Peyer's patch (tissue), 4 donors: ENCODE measurements at regions not wholly inside any gene's neighbourhood (a gene's known extent, or its start where the extent isn't known, plus 50 kb on each side); places are given as distances from the start of the nearest gene placed in this dataset.

Source experiments
- CTCF ChIP-seq, 6 experiments: fragments of 450-650 bp in 4 of 6; fragments of 200-600 bp in 2 of 6; sonication (generic) in 1 of 6; IDR thresholded peaks; one replicate each; pipeline ENCODE4 v1.5.1; 2017 to 2019; ENCODE audit warnings: antibody characterized with exemption in 6 of 6, mild to moderate bottlenecking in 3 of 6, moderate library complexity in 1 of 6
- POLR2A ChIP-seq, 2 donors: fragments of 450-650 bp; IDR thresholded peaks; one replicate each; pipeline ENCODE4 v1.5.1; 2017; ENCODE audit warnings: antibody characterized with exemption in 2 of 2, mild to moderate bottlenecking in 2 of 2, moderate library complexity in 2 of 2

DNA sequence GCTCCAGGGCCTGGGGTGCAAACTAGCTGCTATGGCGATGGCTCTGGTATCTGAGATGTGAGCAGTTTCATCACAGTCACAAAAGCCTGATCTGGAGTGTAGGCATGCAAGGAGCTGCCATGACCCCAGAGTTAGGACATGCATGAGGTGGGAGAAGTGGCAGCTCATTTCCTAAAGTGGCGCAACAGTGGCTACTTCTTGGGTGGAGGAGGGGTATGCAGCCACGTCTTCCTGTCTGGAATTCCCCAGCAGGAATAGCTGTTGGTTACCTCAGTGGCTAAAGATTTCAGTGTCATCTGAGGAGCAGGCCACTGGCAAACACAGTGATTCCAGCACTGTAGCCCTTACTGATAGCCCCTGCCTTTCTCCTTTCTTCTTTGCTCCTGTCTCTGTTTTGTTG, 1382.5 kb downstream of the C4orf33 start:
- TF ChIP-seq POLR2A (IDR thresholded peaks at IDR 0.05) (no peak), CTCF (IDR thresholded peaks at IDR 0.05) (no peak)
